NCI-H748 (cell line): ENCODE measurements at regions not wholly inside any gene's neighbourhood (a gene's known extent, or its start where the extent isn't known, plus 50 kb on each side); places are given as distances from the start of the nearest gene placed in this dataset.
A peak's percentile ranks its signal among the peaks of the same experiment; 100 is the strongest.
"Not testable (repeated sequence)": the region's sequence is repeated elsewhere in the genome, so short reads cannot be mapped to it uniquely, and the experiment has no call there.

Experiments used
- DNase-seq: peaks from one replicate; lab custom pipeline; 2025; ENCODE audit not compliant: unreplicated experiment; lab: John Stamatoyannopoulos, UW

DNA sequence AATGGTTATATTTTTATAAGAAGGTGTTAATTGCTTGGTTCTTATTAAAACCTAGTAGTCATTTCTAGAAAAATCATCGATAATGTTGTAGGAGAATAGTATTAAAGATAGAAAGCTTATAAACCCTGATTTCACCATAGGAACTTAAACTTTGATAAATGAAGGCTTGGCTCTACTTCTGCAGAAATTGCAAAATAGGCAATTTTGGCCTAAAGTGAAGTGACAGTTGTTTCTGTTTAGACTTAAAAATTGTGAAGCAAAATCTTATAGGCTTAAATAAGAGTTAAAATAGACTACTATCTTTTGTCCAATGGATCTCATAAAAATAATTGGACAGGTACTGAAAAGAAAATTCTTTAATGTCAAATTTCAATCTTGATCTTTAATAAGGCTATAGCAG is 321.6 kb upstream of the FZD8 start:
- no peak for DNase-seq

DNA sequence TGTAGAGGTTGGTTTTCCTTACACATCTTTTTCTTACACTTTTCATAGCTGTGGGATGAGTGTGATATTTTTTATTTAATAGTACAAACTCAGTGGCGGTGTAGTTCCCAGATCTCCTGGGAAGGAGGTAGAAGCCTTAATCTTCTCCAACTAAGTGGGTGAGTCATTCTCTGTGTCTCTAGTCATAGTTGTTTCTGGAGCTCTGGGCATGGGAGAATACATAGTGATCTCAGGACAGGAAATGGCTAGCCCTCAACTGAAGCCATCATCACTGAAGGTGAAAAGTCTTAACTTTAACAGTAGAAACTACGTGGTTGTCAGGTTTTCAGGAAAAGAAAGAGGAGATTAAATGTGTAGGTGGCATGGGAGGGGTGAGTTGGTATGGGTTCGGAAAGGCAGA is 319.4 kb upstream of the FZD8 start:
- DNase-seq, result no peak

DNA sequence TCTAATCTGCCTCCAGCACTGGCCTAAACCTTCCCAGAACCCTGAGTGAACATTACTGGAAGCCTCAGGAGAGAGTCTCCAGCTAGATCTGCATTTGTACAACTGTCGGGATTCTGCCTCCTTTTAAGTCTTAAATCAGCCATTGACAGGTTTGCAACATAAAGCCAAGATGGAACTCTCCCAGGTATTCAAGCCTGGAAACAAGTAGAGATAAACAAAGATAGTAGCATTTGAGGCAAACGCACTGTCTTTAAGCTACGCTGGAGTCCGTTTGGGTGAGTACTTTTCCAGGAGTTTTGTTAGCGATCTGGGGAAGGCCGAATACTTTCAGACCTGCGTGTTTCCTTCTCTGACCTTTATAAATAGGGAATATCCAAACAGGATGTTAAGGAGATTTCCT is 317.2 kb upstream of the FZD8 start:
- no peak for DNase-seq

- DNase-seq, result not testable (repeated sequence)
Measured at GRCh38 chr10:35958609-35959008, 316.5 kb upstream of the FZD8 start.

DNA sequence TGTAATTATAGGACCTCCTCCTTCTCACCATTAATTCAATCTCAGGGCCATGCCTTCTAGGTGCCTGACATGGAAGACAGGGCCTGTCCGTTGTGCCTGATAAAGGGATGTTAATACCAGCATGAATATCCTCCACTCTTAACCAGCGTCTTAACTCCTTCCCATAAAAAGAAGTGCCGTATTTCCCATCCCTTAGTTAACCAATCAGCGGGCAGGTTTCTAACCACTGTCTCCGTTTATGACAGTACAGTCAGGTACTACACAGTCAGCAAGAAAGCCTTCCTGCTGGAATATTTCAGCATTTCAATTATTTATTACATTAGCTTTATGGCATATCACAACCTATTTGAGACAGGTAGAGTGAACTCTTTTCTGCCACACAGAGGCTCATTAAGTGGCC is 308.6 kb upstream of the FZD8 start:
- DNase-seq, result no peak

DNA sequence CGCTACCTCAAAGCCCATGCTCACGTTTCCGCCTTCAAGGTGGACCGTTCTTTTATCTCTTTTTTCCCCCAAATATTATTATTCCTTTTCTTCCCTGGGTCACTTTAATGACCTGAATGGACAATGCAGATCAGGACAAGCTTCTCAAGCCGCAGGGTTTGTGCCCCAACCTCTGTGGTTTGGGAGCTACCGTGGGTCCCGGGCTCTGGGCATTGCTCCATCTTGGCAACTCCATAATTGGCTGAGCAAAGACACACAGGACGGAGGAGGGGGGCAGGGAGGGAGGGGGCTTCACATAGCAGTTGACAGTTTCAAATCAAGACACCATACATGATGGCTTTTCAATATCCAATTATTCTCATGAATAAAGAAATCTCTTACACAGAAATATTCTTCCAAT is 308.1 kb upstream of the FZD8 start:
- DNase-seq, result no peak

GRCh38 chr10:35949811-35950211 is 307.7 kb upstream of the FZD8 start:
- DNase-seq, result no peak

- no peak for DNase-seq
Measured at GRCh38 chr10:35946556-35946955, 304.5 kb upstream of the FZD8 start.

- DNase-seq, result peak; percentile 1
Measured at GRCh38 chr10:35942057-35942456, 300.0 kb upstream of the FZD8 start.

- peak; percentile 97 for DNase-seq
Measured at GRCh38 chr10:35940141-35941041, 298.3 kb upstream of the FZD8 start.

DNA sequence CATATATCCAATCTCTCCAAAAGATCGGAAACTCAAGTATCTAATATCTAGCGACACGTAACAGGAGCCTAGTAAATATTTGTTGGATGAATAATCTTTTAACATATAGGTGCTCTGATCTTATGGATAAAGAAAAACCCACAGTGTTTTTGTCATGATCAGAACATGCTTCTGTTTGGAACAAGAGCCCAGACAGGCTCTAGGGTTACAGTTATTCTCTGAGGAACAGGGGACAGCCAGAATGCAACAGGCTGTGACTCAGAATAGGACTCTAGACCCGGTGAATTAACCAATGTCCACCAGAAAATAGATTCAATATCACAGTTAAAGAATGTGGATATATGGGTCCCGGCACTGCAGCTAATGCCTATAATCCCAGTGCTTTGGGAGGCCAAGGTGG is 296.1 kb upstream of the FZD8 start:
- DNase-seq, result no peak

- no peak for DNase-seq
Measured at GRCh38 chr10:35937546-35937945, 295.4 kb upstream of the FZD8 start.

DNA sequence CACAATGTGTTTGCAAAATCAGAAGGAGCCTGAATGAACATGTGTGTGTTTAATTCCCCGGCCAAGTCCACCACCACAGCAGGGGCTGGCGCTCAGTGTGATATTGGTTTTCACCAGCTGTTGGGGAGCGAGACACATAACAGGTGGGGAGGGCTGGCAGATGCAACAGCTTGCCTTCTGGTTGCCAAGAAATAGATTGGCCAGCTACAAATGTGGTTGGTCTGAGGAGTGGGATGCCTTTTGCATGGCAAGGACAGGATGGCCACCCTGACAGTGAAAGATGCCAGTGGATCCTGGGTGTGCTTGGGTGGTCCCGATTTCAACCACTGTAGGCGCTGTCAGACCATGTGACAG is 292.5 kb upstream of the FZD8 start:
- DNase-seq, result peak; percentile 84

- peak; percentile 76 for DNase-seq
Measured at GRCh38 chr10:35933940-35934641, 292.0 kb upstream of the FZD8 start.

DNA sequence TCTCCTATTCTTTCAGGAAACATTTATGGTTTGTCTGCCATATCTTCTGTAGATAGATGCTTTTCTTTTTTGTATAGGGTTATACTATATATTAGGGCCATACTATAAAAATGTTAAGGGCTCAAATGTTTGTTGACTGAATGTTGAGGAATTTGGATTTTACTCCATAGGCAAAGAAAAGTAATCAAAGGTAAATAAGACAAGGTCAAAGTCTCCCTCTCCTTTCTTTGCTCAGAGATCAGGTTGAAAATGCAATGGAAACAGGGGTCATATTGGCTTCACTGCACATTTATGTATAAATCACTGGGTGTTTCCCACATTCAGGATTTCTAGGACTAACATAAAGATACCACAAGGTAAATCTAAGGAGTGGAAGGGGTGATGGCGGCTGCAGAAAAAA is 291.4 kb upstream of the FZD8 start:
- DNase-seq, result no peak

DNA sequence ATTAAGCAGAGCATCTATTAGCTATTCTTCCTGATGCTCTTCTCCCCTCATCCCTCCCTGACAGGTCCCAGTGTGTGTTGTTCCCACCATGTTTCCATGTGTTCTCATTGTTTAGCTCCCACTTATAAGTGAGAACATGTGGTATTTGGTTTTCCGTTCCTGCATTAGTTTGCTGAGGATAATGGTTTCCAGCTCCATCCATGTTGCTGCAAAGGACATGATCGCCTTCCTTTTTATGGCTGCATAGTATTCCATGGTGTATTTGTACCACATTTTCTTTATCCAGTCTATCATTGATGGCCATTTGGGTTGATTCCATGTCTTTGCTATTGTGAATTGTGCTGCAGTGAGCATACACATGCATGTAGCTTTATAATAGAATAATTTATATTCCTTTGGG is 287.9 kb upstream of the FZD8 start:
- not testable (repeated sequence) for DNase-seq

DNA sequence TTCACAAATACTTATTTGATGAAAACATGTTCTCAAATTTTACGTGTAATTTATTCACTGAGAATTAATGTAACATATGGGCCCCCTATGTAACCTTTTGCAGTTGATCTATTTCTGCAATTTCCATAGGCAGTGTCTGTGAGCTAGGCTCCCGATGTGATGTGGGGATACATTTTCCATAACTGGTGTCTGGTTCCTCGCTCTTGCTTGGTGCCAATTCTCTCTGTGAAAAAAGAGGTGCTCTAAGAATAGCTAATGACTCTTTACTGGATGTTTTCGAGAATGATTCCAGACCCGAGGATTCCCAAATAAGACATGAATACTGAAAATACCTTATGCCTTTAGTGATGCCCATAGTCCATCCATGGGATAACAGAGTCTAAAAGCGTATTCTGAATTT is 286.7 kb upstream of the FZD8 start:
- DNase-seq, result no peak

GRCh38 chr10:35927990-35928488 is 285.9 kb upstream of the FZD8 start:
- no peak for DNase-seq

DNA sequence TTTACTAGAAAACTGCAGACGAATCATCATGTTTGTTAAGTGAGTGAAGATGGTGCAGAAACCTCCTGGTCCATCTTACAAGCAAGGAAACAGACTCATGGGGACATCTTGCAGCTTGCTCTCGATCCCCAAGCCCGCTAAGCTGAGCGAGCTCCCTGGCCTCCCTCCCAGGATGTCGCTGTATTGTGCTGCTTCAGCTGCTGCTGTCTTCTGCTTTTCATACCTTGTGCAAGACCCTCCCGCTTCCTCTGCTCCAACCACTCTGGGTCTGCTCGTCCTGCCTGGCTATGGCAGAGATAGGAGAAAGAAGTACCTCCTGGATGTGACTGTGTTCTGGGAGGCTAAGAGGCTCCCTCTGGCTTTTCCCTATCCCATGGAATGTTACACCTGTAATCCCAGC is 285.2 kb upstream of the FZD8 start:
- DNase-seq, result peak; percentile 8

GRCh38 chr10:35926846-35927245 is 284.8 kb upstream of the FZD8 start:
- DNase-seq, result peak; percentile 53

DNA sequence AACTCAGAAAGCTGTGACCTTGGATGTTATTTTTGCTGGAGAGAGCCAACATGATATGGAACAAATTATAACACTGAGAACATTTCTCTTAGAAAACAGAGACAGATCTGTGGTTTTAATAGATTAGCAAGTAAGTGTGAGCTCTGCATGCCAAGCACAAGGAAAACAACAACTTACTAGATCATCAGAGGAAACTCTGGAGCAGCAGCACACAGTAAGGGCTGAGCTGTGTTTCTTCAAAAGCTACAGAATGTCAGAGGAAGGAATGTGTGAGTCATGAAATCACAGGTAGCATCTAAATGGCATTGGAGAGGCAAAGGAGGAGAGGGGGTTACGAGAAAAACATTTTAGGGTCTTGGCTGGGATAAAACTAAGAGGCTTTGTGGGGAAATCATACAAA is 283.4 kb upstream of the FZD8 start:
- no peak for DNase-seq

DNA sequence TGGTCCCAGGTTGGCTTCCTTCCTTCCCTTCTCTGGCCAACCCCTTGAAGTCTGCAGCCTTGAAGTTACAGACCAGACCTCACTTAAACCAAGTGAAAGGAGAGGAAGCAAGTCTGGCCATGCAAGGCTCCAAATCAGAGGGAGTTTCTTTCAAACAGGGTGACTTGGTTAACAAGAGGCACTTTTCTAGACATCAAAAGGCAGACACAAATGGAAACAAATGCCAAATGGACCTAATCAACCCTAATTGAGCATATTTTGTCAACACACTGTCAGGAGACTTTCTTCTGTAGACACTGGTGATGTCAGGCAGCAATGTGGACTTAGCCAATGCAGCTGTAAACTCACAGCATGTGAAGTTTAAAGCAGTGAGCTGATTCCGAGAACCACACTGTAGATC is 282.7 kb upstream of the FZD8 start:
- DNase-seq, result peak; percentile 56
